RWPE2 (cell line): ENCODE measurements at regions not wholly inside any gene's neighbourhood (a gene's known extent, or its start where the extent isn't known, plus 50 kb on each side); places are given as distances from the start of the nearest gene placed in this dataset.
A peak's percentile ranks its signal among the peaks of the same experiment; 100 is the strongest.

Experiments used
- ATAC-seq: fragments of 200-7000 bp; cut with Tn5 transposase; 3 replicates; pipeline ENCODE4 v1.9.1; 2021; ENCODE audit warnings: low read depth
- DNase-seq: peaks from one replicate; pipeline ENCODE4 v3.0.0-alpha.2; 2020; ENCODE audit warnings: low spot score
- H3K27ac ChIP-seq: fragments of 450-650 bp; 2 replicates; pipeline ENCODE4 v1.5.1; 2017; ENCODE audit warnings: mild to moderate bottlenecking; ENCODE audit not compliant: poor library complexity, severe bottlenecking
- H3K27me3 ChIP-seq: fragments of 250-450 bp; sonication (Bioruptor Pico); 2 replicates; pipeline ENCODE4 v1.5.1; 2021; ENCODE audit warnings: mild to moderate bottlenecking, moderate library complexity; ENCODE audit not compliant: insufficient read depth, poor library complexity, severe bottlenecking
- H3K36me3 ChIP-seq: fragments of 250-450 bp; sonication (Bioruptor Pico); 2 replicates; pipeline ENCODE4 v1.5.1; 2020; ENCODE audit warnings: low read depth, mild to moderate bottlenecking, moderate library complexity
- H3K4me1 ChIP-seq: fragments of 250-450 bp; sonication (Bioruptor Pico); 2 replicates; pipeline ENCODE4 v1.5.1; 2021; ENCODE audit warnings: mild to moderate bottlenecking, moderate library complexity; ENCODE audit not compliant: insufficient read depth, poor library complexity, severe bottlenecking
- H3K4me3 ChIP-seq: fragments of 250-450 bp; sonication (Bioruptor Pico); 2 replicates; pipeline ENCODE4 v1.5.1; 2021; ENCODE audit warnings: mild to moderate bottlenecking, moderate library complexity; ENCODE audit not compliant: severe bottlenecking
- H3K9me3 ChIP-seq: fragments of 250-450 bp; sonication (Bioruptor Pico); 2 replicates; pipeline ENCODE4 v1.5.1; 2021; ENCODE audit warnings: mild to moderate bottlenecking, moderate library complexity; ENCODE audit not compliant: severe bottlenecking
- CTCF ChIP-seq: fragments of 450-650 bp; IDR thresholded peaks from one replicate; pipeline ENCODE4 v1.5.1; 2017; ENCODE audit warnings: mild to moderate bottlenecking, moderate library complexity; ENCODE audit not compliant: poor library complexity, severe bottlenecking

DNA sequence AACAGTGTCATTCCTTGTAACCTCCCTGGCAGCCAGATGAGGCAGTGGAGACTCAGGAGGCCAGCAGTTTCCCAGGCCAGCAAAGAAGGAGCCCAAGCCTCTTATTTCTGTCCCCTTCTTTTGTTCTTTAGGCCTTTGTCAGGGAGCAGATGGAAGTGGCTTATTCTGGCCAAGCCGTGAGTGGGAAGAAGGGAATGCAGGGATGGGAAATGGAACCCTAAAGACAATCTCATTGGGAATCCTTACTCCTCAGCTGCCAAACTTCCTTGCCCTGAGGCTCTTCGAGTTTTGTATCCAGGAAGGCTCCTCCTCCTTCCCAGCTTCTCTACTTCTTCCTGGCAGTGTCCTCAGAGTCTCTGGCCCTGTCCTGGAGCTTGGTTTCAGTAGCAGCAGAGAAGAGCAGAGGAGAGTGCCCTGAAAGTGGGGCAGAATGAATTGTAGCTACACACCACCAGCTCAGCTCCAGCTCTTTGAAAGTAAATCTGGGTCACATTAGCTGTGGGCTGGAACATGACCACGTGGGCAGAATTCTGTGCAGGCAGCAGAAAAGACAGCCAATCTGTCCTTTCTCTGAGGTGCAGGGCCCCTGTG is 63.9 kb downstream of the NDUFS5 start:
- no peak for TF ChIP-seq CTCF
- Histone ChIP-seq H3K36me3 (no peaks in the 10 kb centered on the region), H3K4me3 (no peak overlapping the region), H3K4me1 (no peaks in the 10 kb centered on the region), H3K27ac (no peak overlapping the region), H3K9me3 (no peaks in the 10 kb centered on the region), H3K27me3 (no peaks in the 10 kb centered on the region)
- no peak for ATAC-seq
- no peak for DNase-seq

DNA sequence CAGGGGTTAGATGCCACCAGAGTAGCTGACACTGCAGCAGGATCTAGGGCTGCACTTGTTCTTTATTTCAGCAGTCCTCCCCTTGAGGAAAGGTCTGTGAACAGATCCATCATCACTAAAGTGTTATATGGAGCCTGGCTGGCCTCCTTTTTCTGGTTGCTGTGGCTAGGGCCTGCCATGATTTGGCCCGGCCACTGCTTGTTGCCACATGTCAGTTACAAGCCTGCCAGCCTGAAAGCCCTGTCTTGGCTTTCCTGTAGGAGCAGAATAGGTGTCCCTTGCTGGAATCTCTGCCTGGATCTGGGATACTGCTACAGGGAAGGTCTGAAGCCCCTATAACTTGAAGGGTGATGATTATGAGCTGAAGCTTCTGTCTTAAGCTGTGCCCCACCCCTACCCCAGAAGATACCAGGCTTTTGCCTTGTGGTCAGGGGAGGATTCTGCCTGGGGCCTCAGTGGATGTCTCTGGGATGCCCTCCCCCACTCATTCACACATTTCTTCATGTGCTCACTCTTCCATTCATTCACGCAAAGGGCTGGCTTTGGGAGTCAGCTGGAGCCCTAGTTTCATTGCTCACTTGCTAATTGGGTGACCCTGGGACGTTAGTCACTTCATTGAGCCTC is 64.7 kb downstream of the NDUFS5 start:
- DNase-seq (no peak), ATAC-seq (no peak)
- H3K4me1 ChIP-seq: no peaks in the 10 kb centered on the region
- no peak overlapping the region for H3K27ac ChIP-seq
- no peak for TF ChIP-seq CTCF
- no peaks in the 10 kb centered on the region for H3K36me3 ChIP-seq
- H3K9me3 ChIP-seq: no peaks in the 10 kb centered on the region
- no peak overlapping the region for H3K4me3 ChIP-seq
- H3K27me3 ChIP-seq: no peaks in the 10 kb centered on the region

GRCh38 chr1:39091845-39092645 is 65.9 kb downstream of the NDUFS5 start:
- ATAC-seq (peak; percentile 84), DNase-seq (no peak)
- Histone ChIP-seq H3K36me3 (no peaks in the 10 kb centered on the region), H3K4me1 (no peaks in the 10 kb centered on the region), H3K27ac (no peak overlapping the region), H3K9me3 (no peaks in the 10 kb centered on the region), H3K27me3 (no peaks in the 10 kb centered on the region), H3K4me3 (no peak overlapping the region)
- peak; percentile 85 for TF ChIP-seq CTCF

DNA sequence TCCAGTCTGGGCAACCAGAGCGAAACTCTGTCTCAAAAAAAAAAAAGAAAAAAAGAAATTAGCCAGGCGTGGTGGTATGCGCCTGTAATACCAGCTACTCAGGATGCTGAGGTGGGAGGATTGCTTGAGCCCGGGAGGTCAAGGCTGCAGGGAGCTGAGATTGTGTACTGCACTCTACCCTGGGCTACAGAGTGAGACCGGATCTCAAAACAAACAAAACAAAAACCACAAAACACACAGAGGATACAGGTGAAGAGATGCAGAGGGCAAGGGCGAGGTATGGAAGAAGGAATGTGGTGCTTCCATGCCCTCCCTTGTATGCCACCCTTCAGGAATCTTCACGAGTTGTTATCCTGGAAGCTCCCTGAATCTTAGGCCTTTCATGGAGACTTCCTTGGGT is 68.5 kb downstream of the NDUFS5 start:
- no peak for DNase-seq
- ATAC-seq: no peak
- Histone ChIP-seq H3K4me3 (no peak overlapping the region), H3K9me3 (no peaks in the 10 kb centered on the region), H3K27me3 (no peaks in the 10 kb centered on the region), H3K4me1 (no peaks in the 10 kb centered on the region), H3K36me3 (no peaks in the 10 kb centered on the region), H3K27ac (no peak overlapping the region)
- no peak for TF ChIP-seq CTCF
